Amygdala (tissue), 56 donors: ENCODE measurements at regions not wholly inside any gene's neighbourhood (a gene's known extent, or its start where the extent isn't known, plus 50 kb on each side); places are given as distances from the start of the nearest gene placed in this dataset.
"Not testable (repeated sequence)": the region's sequence is repeated elsewhere in the genome, so short reads cannot be mapped to it uniquely, and the experiment has no call there.

Experiments
- DNase-seq, 56 donors: peaks; one replicate each; lab custom pipeline; 2025; lab: John Stamatoyannopoulos, UW

- peak in 1 of 56 donors; percentile 4 for DNase-seq
These were observed 284.3 kb downstream of the LIG4 start for GRCh38 chr13:107931056-107931455.

GRCh38 chr13:107928762-107929161 lies 286.6 kb downstream of the LIG4 start:
- no peak for DNase-seq

- no peak for DNase-seq
These were observed 287.8 kb downstream of the LIG4 start for GRCh38 chr13:107927557-107927956.

GRCh38 chr13:107926515-107926914 lies 288.8 kb downstream of the LIG4 start:
- DNase-seq, result not testable (repeated sequence)

- not testable (repeated sequence) for DNase-seq
These were observed 298.4 kb downstream of the LIG4 start for GRCh38 chr13:107916902-107917301.

GRCh38 chr13:107912745-107913144 lies 302.6 kb downstream of the LIG4 start:
- DNase-seq, result no peak

- DNase-seq, result no peak
These were observed 308.1 kb downstream of the LIG4 start for GRCh38 chr13:107907065-107907805.

GRCh38 chr13:107906131-107906530 lies 309.2 kb downstream of the LIG4 start:
- DNase-seq, result no peak

GRCh38 chr13:107901996-107902562 lies 313.3 kb downstream of the LIG4 start:
- no peak for DNase-seq

- DNase-seq, result no peak
These were observed 314.1 kb downstream of the LIG4 start for GRCh38 chr13:107901230-107901629.

GRCh38 chr13:107900775-107901174 lies 314.6 kb downstream of the LIG4 start:
- DNase-seq, result no peak

GRCh38 chr13:107886118-107886517 lies 329.2 kb downstream of the LIG4 start:
- no peak for DNase-seq

- DNase-seq, result no peak
These were observed 330.8 kb downstream of the LIG4 start for GRCh38 chr13:107884564-107884963.

GRCh38 chr13:107883561-107884175 lies 331.7 kb downstream of the LIG4 start:
- no peak for DNase-seq

GRCh38 chr13:107882708-107883560 lies 332.4 kb downstream of the LIG4 start:
- no peak for DNase-seq

- no peak for DNase-seq
These were observed 334.0 kb downstream of the LIG4 start for GRCh38 chr13:107881362-107881761.

GRCh38 chr13:107874456-107874855 lies 340.9 kb downstream of the LIG4 start:
- DNase-seq, result no peak

GRCh38 chr13:107873926-107874325 lies 341.4 kb downstream of the LIG4 start:
- DNase-seq, result no peak

GRCh38 chr13:107870400-107870799 lies 344.9 kb downstream of the LIG4 start:
- no peak for DNase-seq

- DNase-seq, result peak in 49 of 56 donors; percentile 5 to 73 (median 33)
These were observed 347.4 kb downstream of the LIG4 start for GRCh38 chr13:107867701-107868661.
